ENCODE measurements at regions not wholly inside any gene's neighbourhood (a gene's known extent, or its start where the extent isn't known, plus 50 kb on each side); places are given as distances from the start of the nearest gene placed in this dataset.

DNA sequence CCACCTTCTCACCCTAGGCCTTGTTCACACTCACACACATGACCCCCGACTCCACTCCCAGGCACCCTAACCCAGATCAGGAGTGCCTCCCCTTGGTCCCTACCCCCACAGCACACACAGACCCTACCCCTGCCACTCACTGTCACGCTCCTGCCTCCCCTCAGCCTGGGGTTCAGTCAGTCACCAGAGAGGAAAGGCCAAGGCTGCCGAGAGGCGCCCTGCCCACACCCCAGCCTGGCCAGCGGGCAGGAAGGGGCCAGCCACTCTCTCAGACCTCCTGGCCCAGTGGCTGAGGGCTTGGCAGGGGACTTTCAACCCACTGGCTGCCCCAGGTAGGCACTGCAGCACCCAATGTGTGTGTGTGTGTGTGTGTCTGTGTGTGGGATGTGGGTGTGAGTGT lies 122.4 kb upstream of the MVB12B start:
- H3K4me1 ChIP-seq (ENCODE audit: control insufficient read depth in 1 of 2, insufficient read depth in 2 of 2, low read length in 2 of 2): peaks cover 19 to 23% of the 10 kb centered on the region in 2 donors
- H3K79me2 ChIP-seq (ENCODE audit: insufficient read depth, low read length): no peaks in the 10 kb centered on the region
- Mint-ChIP-seq H3K4me3 (no peak overlapping the region), H3K27me3 (ENCODE audit: low read depth in 3 of 3) (peaks cover 2 to 4% (median 3%) of the 10 kb centered on the region in 3 donors), H3K9me3 (peaks cover 0 to 19% (median 6%) of the 10 kb centered on the region in 7 donors), H3K36me3 (no peaks in the 10 kb centered on the region), H3K4me1 (peaks cover 5% of the 10 kb centered on the region), H3K27ac (no peak overlapping the region)
- TF ChIP-seq, protein P1, sequence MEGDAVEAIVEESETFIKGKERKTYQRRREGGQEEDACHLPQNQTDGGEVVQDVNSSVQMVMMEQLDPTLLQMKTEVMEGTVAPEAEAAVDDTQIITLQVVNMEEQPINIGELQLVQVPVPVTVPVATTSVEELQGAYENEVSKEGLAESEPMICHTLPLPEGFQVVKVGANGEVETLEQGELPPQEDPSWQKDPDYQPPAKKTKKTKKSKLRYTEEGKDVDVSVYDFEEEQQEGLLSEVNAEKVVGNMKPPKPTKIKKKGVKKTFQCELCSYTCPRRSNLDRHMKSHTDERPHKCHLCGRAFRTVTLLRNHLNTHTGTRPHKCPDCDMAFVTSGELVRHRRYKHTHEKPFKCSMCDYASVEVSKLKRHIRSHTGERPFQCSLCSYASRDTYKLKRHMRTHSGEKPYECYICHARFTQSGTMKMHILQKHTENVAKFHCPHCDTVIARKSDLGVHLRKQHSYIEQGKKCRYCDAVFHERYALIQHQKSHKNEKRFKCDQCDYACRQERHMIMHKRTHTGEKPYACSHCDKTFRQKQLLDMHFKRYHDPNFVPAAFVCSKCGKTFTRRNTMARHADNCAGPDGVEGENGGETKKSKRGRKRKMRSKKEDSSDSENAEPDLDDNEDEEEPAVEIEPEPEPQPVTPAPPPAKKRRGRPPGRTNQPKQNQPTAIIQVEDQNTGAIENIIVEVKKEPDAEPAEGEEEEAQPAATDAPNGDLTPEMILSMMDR (IDR thresholded peaks at IDR 0.05): no peak
- H2AFZ ChIP-seq (ENCODE audit: insufficient read depth, low read depth, low read length, poor library complexity, severe bottlenecking): no peak overlapping the region
- WGBS (ENCODE audit: insufficient coverage): 82% methylated on average over 5 of the region's 5 CpGs
- H4K20me1 ChIP-seq (ENCODE audit: insufficient read depth, low read length): no peaks in the 10 kb centered on the region
- intact Hi-C loops (cut with micrococcal nuclease): no loop called here
- no peak overlapping the region for H3K4me3 ChIP-seq (replicated peaks in 1 of 3; ENCODE audit: low read depth in 2 of 3, low read length in 3 of 3)
- H3K9me3 ChIP-seq (replicated peaks in 1 of 2; ENCODE audit: control insufficient read depth in 1 of 2, insufficient read depth in 1 of 2, low read length in 2 of 2): peaks cover 0 to 10% of the 10 kb centered on the region in 2 donors
- no peaks in the 10 kb centered on the region for H3K27me3 ChIP-seq (ENCODE audit: control insufficient read depth in 2 of 2, insufficient read depth in 2 of 2, low read length in 2 of 2)
- H3K4me2 ChIP-seq (replicated peaks; ENCODE audit: extremely low read depth, low read length, poor library complexity, severe bottlenecking): no peak overlapping the region
- no peak overlapping the region for H3K9ac ChIP-seq (ENCODE audit: insufficient read depth, low read length, poor library complexity, severe bottlenecking)
- no peak for DNase-seq
- H3K36me3 ChIP-seq (replicated peaks in 1 of 2; ENCODE audit: control insufficient read depth in 1 of 2, insufficient read depth in 2 of 2, low read length in 2 of 2): no peaks in the 10 kb centered on the region
- H3K27ac ChIP-seq (ENCODE audit: low read depth in 1 of 2, low read length in 2 of 2): no peak overlapping the region

DNA sequence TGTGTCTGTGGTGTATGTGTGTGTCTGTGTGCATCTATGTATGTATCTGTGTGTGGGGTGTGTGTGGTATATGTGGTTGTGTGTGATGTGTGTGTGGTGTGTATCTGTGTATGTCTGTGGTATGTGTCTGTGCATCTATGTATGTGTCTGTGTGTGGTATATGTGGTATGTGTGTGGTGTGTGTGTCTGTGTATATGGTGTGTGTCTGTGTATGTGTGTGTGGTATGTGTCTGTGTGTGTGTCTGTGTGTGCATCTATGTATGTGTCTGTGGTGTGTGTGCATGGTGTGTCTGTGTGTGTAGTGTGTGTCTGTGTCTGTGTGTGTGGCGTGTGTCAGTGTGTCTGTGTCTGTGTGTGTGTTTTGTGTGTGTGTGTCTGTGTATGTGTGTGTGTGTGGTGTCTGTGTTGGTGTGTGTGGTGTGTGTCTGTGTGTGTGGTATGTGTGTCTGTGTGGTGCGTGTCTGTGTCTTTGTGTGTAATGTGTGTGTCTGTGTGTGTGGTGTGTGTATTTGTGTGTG lies 121.9 kb upstream of the MVB12B start:
- TF ChIP-seq, protein P1 (IDR thresholded peaks at IDR 0.05): no peak
- Histone ChIP-seq H3K4me3 (replicated peaks in 1 of 3; ENCODE audit: low read depth in 2 of 3, low read length in 3 of 3) (no peak overlapping the region), H3K27ac (ENCODE audit: low read depth in 1 of 2, low read length in 2 of 2) (no peak overlapping the region), H3K4me2 (replicated peaks; ENCODE audit: extremely low read depth, low read length, poor library complexity, severe bottlenecking) (peak overlapping the region; percentile 43), H3K36me3 (replicated peaks in 1 of 2; ENCODE audit: control insufficient read depth in 1 of 2, insufficient read depth in 2 of 2, low read length in 2 of 2) (no peaks in the 10 kb centered on the region), H3K9ac (ENCODE audit: insufficient read depth, low read length, poor library complexity, severe bottlenecking) (no peak overlapping the region), H3K27me3 (ENCODE audit: control insufficient read depth in 2 of 2, insufficient read depth in 2 of 2, low read length in 2 of 2) (no peaks in the 10 kb centered on the region), H2AFZ (ENCODE audit: insufficient read depth, low read depth, low read length, poor library complexity, severe bottlenecking) (peak overlapping the region; percentile 36), H4K20me1 (ENCODE audit: insufficient read depth, low read length) (no peaks in the 10 kb centered on the region), H3K9me3 (replicated peaks in 1 of 2; ENCODE audit: control insufficient read depth in 1 of 2, insufficient read depth in 1 of 2, low read length in 2 of 2) (peaks cover 0 to 10% of the 10 kb centered on the region in 2 donors), H3K79me2 (ENCODE audit: insufficient read depth, low read length) (no peaks in the 10 kb centered on the region), H3K4me1 (ENCODE audit: control insufficient read depth in 1 of 2, insufficient read depth in 2 of 2, low read length in 2 of 2) (peaks cover 22 to 29% of the 10 kb centered on the region in 2 donors)
- Mint-ChIP-seq H3K27ac (no peak overlapping the region), H3K36me3 (no peaks in the 10 kb centered on the region), H3K4me3 (no peak overlapping the region), H3K4me1 (peaks cover 11% of the 10 kb centered on the region), H3K27me3 (ENCODE audit: low read depth in 3 of 3) (peaks cover 2 to 4% (median 3%) of the 10 kb centered on the region in 3 donors), H3K9me3 (peaks cover 0 to 16% (median 5%) of the 10 kb centered on the region in 7 donors)
- DNase-seq: no peak
- intact Hi-C loops (cut with micrococcal nuclease): no loop called here
- WGBS (ENCODE audit: insufficient coverage): 84% methylated on average over 2 of the region's 2 CpGs

Data from CD14-positive monocyte (primary cell).